ENCODE measurements at regions not wholly inside any gene's neighbourhood (a gene's known extent, or its start where the extent isn't known, plus 50 kb on each side); places are given as distances from the start of the nearest gene placed in this dataset.

- Histone ChIP-seq H3K4me3 (ENCODE audit: low read length in 2 of 2) (no peak overlapping the region), H2BK5ac (ENCODE audit: low read length) (no peak overlapping the region), H3K27ac (replicated peaks; ENCODE audit: low read length) (no peak overlapping the region), H3K27me3 (ENCODE audit: control insufficient read depth in 3 of 3, insufficient read depth in 3 of 3, low read depth in 1 of 3, low read length in 3 of 3) (no peaks in the 10 kb centered on the region), H4K91ac (ENCODE audit: low read depth, low read length, poor library complexity) (no peak overlapping the region), H3K4ac (ENCODE audit: low read length) (no peak overlapping the region), H2BK15ac (ENCODE audit: low read length) (no peak overlapping the region), H3K18ac (ENCODE audit: low read length) (no peak overlapping the region), H3K79me1 (ENCODE audit: low read depth, low read length) (no peaks in the 10 kb centered on the region), H4K8ac (ENCODE audit: low read depth, low read length) (no peak overlapping the region), H3K9ac (ENCODE audit: low read depth, low read length, poor library complexity) (no peak overlapping the region), H3K9me3 (replicated peaks in 1 of 2; ENCODE audit: control insufficient read depth in 2 of 2, insufficient read depth in 1 of 2, low read depth in 1 of 2, low read length in 2 of 2) (no peaks in the 10 kb centered on the region), H2AK5ac (ENCODE audit: low read depth, low read length) (no peak overlapping the region), H3K36me3 (replicated peaks in 1 of 2; ENCODE audit: control insufficient read depth in 2 of 2, insufficient read depth in 2 of 2, low read length in 2 of 2) (no peaks in the 10 kb centered on the region), H3K4me1 (ENCODE audit: control insufficient read depth in 2 of 2, insufficient read depth in 1 of 2, low read depth in 1 of 2, low read length in 2 of 2) (no peaks in the 10 kb centered on the region), H3K23ac (ENCODE audit: low read depth, low read length, poor library complexity) (no peak overlapping the region), H3K14ac (ENCODE audit: low read length) (no peak overlapping the region), H3K4me2 (ENCODE audit: insufficient read depth, low read length, poor library complexity, severe bottlenecking) (no peak overlapping the region), H2BK12ac (ENCODE audit: low read length) (no peak overlapping the region), H2BK120ac (ENCODE audit: low read depth, low read length) (no peak overlapping the region), H2AFZ (ENCODE audit: low read length) (no peak overlapping the region)
- DNase-seq (ENCODE audit: low spot score): no peak
- WGBS, 2 donors (ENCODE audit: extremely low coverage in 2 of 2, insufficient read length in 2 of 2, insufficient replicate concordance in 1 of 2): no CpG with 5 or more reads among the region's 5 CpGs
Observed at GRCh38 chr10:61325223-61325960, 127.8 kb downstream of the TMEM26 start.

- Histone ChIP-seq H3K27ac (replicated peaks; ENCODE audit: low read length) (no peak overlapping the region), H3K14ac (ENCODE audit: low read length) (no peak overlapping the region), H2AK5ac (ENCODE audit: low read depth, low read length) (no peak overlapping the region), H3K9me3 (replicated peaks in 1 of 2; ENCODE audit: control insufficient read depth in 2 of 2, insufficient read depth in 1 of 2, low read depth in 1 of 2, low read length in 2 of 2) (no peaks in the 10 kb centered on the region), H4K8ac (ENCODE audit: low read depth, low read length) (no peak overlapping the region), H3K9ac (ENCODE audit: low read depth, low read length, poor library complexity) (no peak overlapping the region), H3K23ac (ENCODE audit: low read depth, low read length, poor library complexity) (no peak overlapping the region), H3K4ac (ENCODE audit: low read length) (no peak overlapping the region), H2BK120ac (ENCODE audit: low read depth, low read length) (no peak overlapping the region), H3K4me1 (ENCODE audit: control insufficient read depth in 2 of 2, insufficient read depth in 1 of 2, low read depth in 1 of 2, low read length in 2 of 2) (no peaks in the 10 kb centered on the region), H3K36me3 (replicated peaks in 1 of 2; ENCODE audit: control insufficient read depth in 2 of 2, insufficient read depth in 2 of 2, low read length in 2 of 2) (no peaks in the 10 kb centered on the region), H2BK12ac (ENCODE audit: low read length) (no peak overlapping the region), H3K79me1 (ENCODE audit: low read depth, low read length) (no peaks in the 10 kb centered on the region), H2AFZ (ENCODE audit: low read length) (no peak overlapping the region), H3K18ac (ENCODE audit: low read length) (no peak overlapping the region), H2BK5ac (ENCODE audit: low read length) (no peak overlapping the region), H3K4me2 (ENCODE audit: insufficient read depth, low read length, poor library complexity, severe bottlenecking) (no peak overlapping the region), H3K27me3 (ENCODE audit: control insufficient read depth in 3 of 3, insufficient read depth in 3 of 3, low read depth in 1 of 3, low read length in 3 of 3) (no peaks in the 10 kb centered on the region), H4K91ac (ENCODE audit: low read depth, low read length, poor library complexity) (no peak overlapping the region), H3K4me3 (ENCODE audit: low read length in 2 of 2) (no peak overlapping the region), H2BK15ac (ENCODE audit: low read length) (no peak overlapping the region)
- no peak for DNase-seq (ENCODE audit: low spot score)
Observed at GRCh38 chr10:61323726-61324125, 129.5 kb downstream of the TMEM26 start.

GRCh38 chr10:61321041-61321857, 131.9 kb downstream of the TMEM26 start:
- Histone ChIP-seq H2BK120ac (ENCODE audit: low read depth, low read length) (no peak overlapping the region), H3K79me1 (ENCODE audit: low read depth, low read length) (no peaks in the 10 kb centered on the region), H3K4me1 (ENCODE audit: control insufficient read depth in 2 of 2, insufficient read depth in 1 of 2, low read depth in 1 of 2, low read length in 2 of 2) (no peaks in the 10 kb centered on the region), H3K27ac (replicated peaks; ENCODE audit: low read length) (no peak overlapping the region), H3K36me3 (replicated peaks in 1 of 2; ENCODE audit: control insufficient read depth in 2 of 2, insufficient read depth in 2 of 2, low read length in 2 of 2) (no peaks in the 10 kb centered on the region), H2AFZ (ENCODE audit: low read length) (no peak overlapping the region), H3K27me3 (ENCODE audit: control insufficient read depth in 3 of 3, insufficient read depth in 3 of 3, low read depth in 1 of 3, low read length in 3 of 3) (no peaks in the 10 kb centered on the region), H3K18ac (ENCODE audit: low read length) (no peak overlapping the region), H3K4me2 (ENCODE audit: insufficient read depth, low read length, poor library complexity, severe bottlenecking) (no peak overlapping the region), H2AK5ac (ENCODE audit: low read depth, low read length) (no peak overlapping the region), H3K9ac (ENCODE audit: low read depth, low read length, poor library complexity) (no peak overlapping the region), H3K23ac (ENCODE audit: low read depth, low read length, poor library complexity) (no peak overlapping the region), H4K8ac (ENCODE audit: low read depth, low read length) (no peak overlapping the region), H3K9me3 (replicated peaks in 1 of 2; ENCODE audit: control insufficient read depth in 2 of 2, insufficient read depth in 1 of 2, low read depth in 1 of 2, low read length in 2 of 2) (no peaks in the 10 kb centered on the region), H3K4me3 (ENCODE audit: low read length in 2 of 2) (no peak overlapping the region), H2BK15ac (ENCODE audit: low read length) (no peak overlapping the region), H2BK12ac (ENCODE audit: low read length) (no peak overlapping the region), H3K14ac (ENCODE audit: low read length) (no peak overlapping the region), H2BK5ac (ENCODE audit: low read length) (no peak overlapping the region), H3K4ac (ENCODE audit: low read length) (no peak overlapping the region), H4K91ac (ENCODE audit: low read depth, low read length, poor library complexity) (no peak overlapping the region)
- no peak for DNase-seq (ENCODE audit: low spot score)
- no CpG with 5 or more reads among the region's 3 CpGs for WGBS, 2 donors (ENCODE audit: extremely low coverage in 2 of 2, insufficient read length in 2 of 2, insufficient replicate concordance in 1 of 2)

GRCh38 chr10:61320257-61320587, 133.0 kb downstream of the TMEM26 start:
- H2BK12ac ChIP-seq (ENCODE audit: low read length): no peak overlapping the region
- H3K18ac ChIP-seq (ENCODE audit: low read length): no peak overlapping the region
- no peak overlapping the region for H3K14ac ChIP-seq (ENCODE audit: low read length)
- H3K4ac ChIP-seq (ENCODE audit: low read length): no peak overlapping the region
- H2BK120ac ChIP-seq (ENCODE audit: low read depth, low read length): no peak overlapping the region
- no peaks in the 10 kb centered on the region for H3K27me3 ChIP-seq (ENCODE audit: control insufficient read depth in 3 of 3, insufficient read depth in 3 of 3, low read depth in 1 of 3, low read length in 3 of 3)
- H2AFZ ChIP-seq (ENCODE audit: low read length): no peak overlapping the region
- no peak overlapping the region for H2BK15ac ChIP-seq (ENCODE audit: low read length)
- no peak overlapping the region for H3K23ac ChIP-seq (ENCODE audit: low read depth, low read length, poor library complexity)
- H3K4me1 ChIP-seq (ENCODE audit: control insufficient read depth in 2 of 2, insufficient read depth in 1 of 2, low read depth in 1 of 2, low read length in 2 of 2): no peaks in the 10 kb centered on the region
- no peak overlapping the region for H4K91ac ChIP-seq (ENCODE audit: low read depth, low read length, poor library complexity)
- H2BK5ac ChIP-seq (ENCODE audit: low read length): no peak overlapping the region
- H3K79me1 ChIP-seq (ENCODE audit: low read depth, low read length): no peaks in the 10 kb centered on the region
- DNase-seq (ENCODE audit: low spot score): no peak
- H4K8ac ChIP-seq (ENCODE audit: low read depth, low read length): no peak overlapping the region
- H3K27ac ChIP-seq (replicated peaks; ENCODE audit: low read length): no peak overlapping the region
- no peak overlapping the region for H3K4me2 ChIP-seq (ENCODE audit: insufficient read depth, low read length, poor library complexity, severe bottlenecking)
- H2AK5ac ChIP-seq (ENCODE audit: low read depth, low read length): no peak overlapping the region
- 100% methylated on average over 2 of the region's 5 CpGs; no CpG with 5 or more reads in 1 of the 2 donors for WGBS, 2 donors (ENCODE audit: extremely low coverage in 2 of 2, insufficient read length in 2 of 2, insufficient replicate concordance in 1 of 2)
- H3K9me3 ChIP-seq (replicated peaks in 1 of 2; ENCODE audit: control insufficient read depth in 2 of 2, insufficient read depth in 1 of 2, low read depth in 1 of 2, low read length in 2 of 2): no peaks in the 10 kb centered on the region
- H3K36me3 ChIP-seq (replicated peaks in 1 of 2; ENCODE audit: control insufficient read depth in 2 of 2, insufficient read depth in 2 of 2, low read length in 2 of 2): no peaks in the 10 kb centered on the region
- no peak overlapping the region for H3K9ac ChIP-seq (ENCODE audit: low read depth, low read length, poor library complexity)
- H3K4me3 ChIP-seq (ENCODE audit: low read length in 2 of 2): no peak overlapping the region
